T-helper 2 cell treated with Interferon-gamma antibody and Interleukin-4, amounts not matched to agents 5 μg/mL and 100 μg/mL, for 36 hours (primary cell): ENCODE measurements at regions not wholly inside any gene's neighbourhood (a gene's known extent, or its start where the extent isn't known, plus 50 kb on each side); places are given as distances from the start of the nearest gene placed in this dataset.
"Not testable (repeated sequence)": the region's sequence is repeated elsewhere in the genome, so short reads cannot be mapped to it uniquely, and the experiment has no call there.

Experiments used
- DNase-seq: peaks from one replicate; pipeline ENCODE4 v3.0.0; 2021; ENCODE audit warnings: low spot score
- H3K27ac Mint-ChIP-seq: one replicate; pipeline ENCODE4 v1.8.0; 2021; ENCODE audit warnings: mild to moderate bottlenecking, mixed read lengths
- H3K27me3 Mint-ChIP-seq: one replicate; pipeline ENCODE4 v1.8.0; 2021; ENCODE audit warnings: low read depth, mixed read lengths
- H3K36me3 Mint-ChIP-seq: one replicate; pipeline ENCODE4 v1.8.0; 2021; ENCODE audit warnings: low read depth, mixed read lengths
- H3K4me1 Mint-ChIP-seq: one replicate; pipeline ENCODE4 v1.8.0; 2021; ENCODE audit warnings: low read depth, mixed read lengths
- H3K4me3 Mint-ChIP-seq: one replicate; pipeline ENCODE4 v1.8.0; 2022; ENCODE audit warnings: mild to moderate bottlenecking, moderate library complexity, mixed read lengths
- H3K9me3 Mint-ChIP-seq: one replicate; pipeline ENCODE4 v1.8.0; 2021; ENCODE audit warnings: mixed read lengths

- Mint-ChIP-seq H3K9me3 (peaks cover 5% of the 10 kb centered on the region), H3K27me3 (no peaks in the 10 kb centered on the region), H3K27ac (no peak overlapping the region), H3K36me3 (no peaks in the 10 kb centered on the region), H3K4me3 (no peak overlapping the region), H3K4me1 (no peaks in the 10 kb centered on the region)
- DNase-seq, result no peak
Measured at GRCh38 chr13:91053318-91054065, 294.0 kb upstream of the MIR17HG start.

GRCh38 chr13:91054902-91055301 lies 292.6 kb upstream of the MIR17HG start:
- Mint-ChIP-seq H3K4me1 (no peaks in the 10 kb centered on the region), H3K4me3 (no peak overlapping the region), H3K36me3 (no peaks in the 10 kb centered on the region), H3K27ac (no peak overlapping the region), H3K9me3 (peaks cover 8% of the 10 kb centered on the region), H3K27me3 (no peaks in the 10 kb centered on the region)
- DNase-seq, result no peak

DNA sequence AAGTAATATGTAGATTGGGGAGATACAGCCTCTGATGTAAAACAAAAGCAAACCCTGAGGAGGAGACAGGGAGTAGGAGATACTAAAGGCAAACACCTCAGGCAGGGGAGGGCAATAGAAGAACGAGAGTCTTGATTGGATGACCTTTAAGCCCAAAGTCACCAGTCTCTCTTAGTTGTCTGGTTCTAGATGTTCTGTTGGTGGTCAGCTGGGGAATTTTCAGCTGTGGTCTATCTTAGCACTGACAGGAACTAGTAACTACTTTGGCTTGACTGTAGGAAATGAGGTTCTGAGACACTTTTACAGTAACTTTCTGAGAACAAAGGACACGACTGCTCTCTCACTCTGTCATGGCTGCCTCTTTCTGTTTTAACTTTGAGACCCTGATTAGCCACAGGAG lies 290.7 kb upstream of the MIR17HG start:
- Mint-ChIP-seq H3K4me1 (no peaks in the 10 kb centered on the region), H3K27me3 (no peaks in the 10 kb centered on the region), H3K27ac (no peak overlapping the region), H3K4me3 (no peak overlapping the region), H3K9me3 (peaks cover 4% of the 10 kb centered on the region), H3K36me3 (no peaks in the 10 kb centered on the region)
- no peak for DNase-seq

DNA sequence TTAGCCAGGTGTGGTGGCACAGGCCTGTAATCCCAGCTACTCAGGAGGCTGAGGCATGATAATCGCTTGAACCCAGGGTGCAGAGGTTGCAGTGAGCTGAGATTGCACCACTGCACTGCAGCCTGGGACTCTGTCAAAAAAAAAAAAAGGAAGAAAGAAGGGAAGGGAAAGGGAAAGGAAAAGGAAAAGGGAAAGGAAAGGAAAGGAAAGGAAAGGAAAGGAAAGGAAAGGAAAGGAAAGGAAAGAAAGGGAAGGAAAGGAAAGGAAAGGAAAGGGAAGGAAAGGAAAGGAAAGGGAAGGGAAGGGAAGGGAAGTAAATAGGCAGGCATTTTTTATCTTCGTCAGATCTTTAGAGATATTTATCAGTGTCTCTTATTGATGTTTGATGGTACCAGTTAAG lies 290.0 kb upstream of the MIR17HG start:
- DNase-seq, H3K27ac Mint-ChIP-seq, H3K4me3 Mint-ChIP-seq, H3K36me3 Mint-ChIP-seq, H3K27me3 Mint-ChIP-seq, H3K9me3 Mint-ChIP-seq, H3K4me1 Mint-ChIP-seq: not testable (repeated sequence)

DNA sequence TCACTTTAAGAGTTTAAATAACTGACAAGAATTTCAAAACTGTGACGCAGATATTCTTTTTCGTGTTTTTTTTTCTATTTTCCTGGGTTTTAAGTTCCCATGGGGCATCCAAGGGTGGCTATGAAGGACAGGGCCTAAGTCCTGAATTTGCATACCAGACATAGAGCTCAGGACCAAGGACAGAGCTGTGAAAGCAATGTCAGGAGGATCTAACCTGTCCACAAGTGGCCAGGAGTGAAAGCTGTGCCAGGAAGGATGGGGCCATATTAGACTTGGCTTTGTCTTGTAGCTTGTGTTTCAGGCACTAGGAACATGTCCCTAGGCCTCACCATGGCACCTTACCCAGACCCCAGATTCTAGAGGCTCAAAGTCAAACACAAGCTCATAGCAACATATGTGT lies 289.4 kb upstream of the MIR17HG start:
- Mint-ChIP-seq H3K4me3 (no peak overlapping the region), H3K36me3 (no peaks in the 10 kb centered on the region), H3K4me1 (no peaks in the 10 kb centered on the region), H3K9me3 (peaks cover 4% of the 10 kb centered on the region), H3K27ac (no peak overlapping the region), H3K27me3 (no peaks in the 10 kb centered on the region)
- DNase-seq, result no peak

- Mint-ChIP-seq H3K4me3 (no peak overlapping the region), H3K36me3 (no peaks in the 10 kb centered on the region), H3K9me3 (peaks cover 4% of the 10 kb centered on the region), H3K27me3 (no peaks in the 10 kb centered on the region), H3K4me1 (no peaks in the 10 kb centered on the region), H3K27ac (no peak overlapping the region)
- DNase-seq, result no peak
Measured at GRCh38 chr13:91058919-91059318, 288.6 kb upstream of the MIR17HG start.

DNA sequence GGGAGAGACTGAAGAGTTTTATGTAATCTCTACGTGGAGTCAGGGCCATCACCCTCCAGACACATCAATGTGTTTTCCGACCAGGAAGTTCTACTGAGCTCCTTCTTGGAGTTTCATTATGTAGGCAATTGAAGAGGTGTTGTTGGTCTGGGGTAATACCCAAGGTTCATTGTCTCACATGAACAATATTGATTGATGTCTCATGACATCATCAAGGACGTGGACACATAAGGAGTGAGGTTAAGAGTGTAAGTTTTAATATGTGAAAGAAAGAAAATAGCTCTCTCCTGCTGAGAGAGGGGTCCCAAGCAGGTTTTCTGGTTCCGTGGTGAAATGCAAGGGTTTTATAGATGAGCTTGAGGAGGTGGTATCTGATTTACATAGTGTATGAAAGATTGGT lies 280.7 kb upstream of the MIR17HG start:
- no peaks in the 10 kb centered on the region for H3K36me3 Mint-ChIP-seq
- no peaks in the 10 kb centered on the region for H3K4me1 Mint-ChIP-seq
- H3K9me3 Mint-ChIP-seq, result no peaks in the 10 kb centered on the region
- DNase-seq, result no peak
- H3K27me3 Mint-ChIP-seq, result no peaks in the 10 kb centered on the region
- H3K4me3 Mint-ChIP-seq, result no peak overlapping the region
- H3K27ac Mint-ChIP-seq, result no peak overlapping the region

- no peaks in the 10 kb centered on the region for H3K36me3 Mint-ChIP-seq
- no peak overlapping the region for H3K4me3 Mint-ChIP-seq
- H3K27ac Mint-ChIP-seq, result no peak overlapping the region
- DNase-seq, result no peak
- no peaks in the 10 kb centered on the region for H3K9me3 Mint-ChIP-seq
- no peaks in the 10 kb centered on the region for H3K4me1 Mint-ChIP-seq
- H3K27me3 Mint-ChIP-seq, result no peaks in the 10 kb centered on the region
Measured at GRCh38 chr13:91072486-91072885, 275.0 kb upstream of the MIR17HG start.

DNA sequence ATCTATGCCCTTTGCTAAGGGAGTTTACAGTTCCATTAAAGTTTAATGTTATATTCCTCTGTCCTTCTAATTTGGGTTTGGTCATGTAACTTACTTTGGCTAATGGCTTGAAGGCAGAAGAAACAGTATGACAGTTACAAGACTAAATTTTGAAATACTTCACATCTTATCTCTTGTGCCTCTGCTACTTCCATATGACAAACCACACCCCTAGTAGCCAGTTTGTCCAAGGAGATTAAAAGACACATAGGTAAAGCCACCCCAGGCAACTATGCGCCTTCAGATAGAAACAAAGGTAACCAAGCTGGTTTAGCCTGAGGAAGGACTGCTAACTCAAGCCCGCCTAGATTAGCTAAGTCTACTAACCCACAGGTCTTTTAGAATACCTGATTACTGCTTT lies 273.4 kb upstream of the MIR17HG start:
- DNase-seq, result no peak
- Mint-ChIP-seq H3K27me3 (no peaks in the 10 kb centered on the region), H3K36me3 (no peaks in the 10 kb centered on the region), H3K4me1 (no peaks in the 10 kb centered on the region), H3K4me3 (no peak overlapping the region), H3K9me3 (no peaks in the 10 kb centered on the region), H3K27ac (no peak overlapping the region)

- no peak overlapping the region for H3K4me3 Mint-ChIP-seq
- no peaks in the 10 kb centered on the region for H3K9me3 Mint-ChIP-seq
- H3K27ac Mint-ChIP-seq, result no peak overlapping the region
- H3K36me3 Mint-ChIP-seq, result no peaks in the 10 kb centered on the region
- H3K4me1 Mint-ChIP-seq, result no peaks in the 10 kb centered on the region
- DNase-seq, result no peak
- H3K27me3 Mint-ChIP-seq, result no peaks in the 10 kb centered on the region
Measured at GRCh38 chr13:91076830-91077229, 270.7 kb upstream of the MIR17HG start.

- H3K27ac Mint-ChIP-seq, result no peak overlapping the region
- no peaks in the 10 kb centered on the region for H3K27me3 Mint-ChIP-seq
- no peaks in the 10 kb centered on the region for H3K36me3 Mint-ChIP-seq
- no peaks in the 10 kb centered on the region for H3K4me1 Mint-ChIP-seq
- no peak for DNase-seq
- no peak overlapping the region for H3K4me3 Mint-ChIP-seq
- no peaks in the 10 kb centered on the region for H3K9me3 Mint-ChIP-seq
Measured at GRCh38 chr13:91078093-91078679, 269.3 kb upstream of the MIR17HG start.

- H3K36me3 Mint-ChIP-seq, result no peaks in the 10 kb centered on the region
Measured at GRCh38 chr13:91079176-91079575, 268.3 kb upstream of the MIR17HG start.

GRCh38 chr13:91085127-91085526 lies 262.4 kb upstream of the MIR17HG start:
- Mint-ChIP-seq H3K4me3 (no peak overlapping the region), H3K36me3 (no peaks in the 10 kb centered on the region), H3K27ac (no peak overlapping the region), H3K9me3 (no peaks in the 10 kb centered on the region), H3K27me3 (no peaks in the 10 kb centered on the region), H3K4me1 (no peaks in the 10 kb centered on the region)
- DNase-seq, result no peak

More at GRCh38 chr13:91079176-91079575, 268.3 kb upstream of the MIR17HG start:
- no peaks in the 10 kb centered on the region for H3K27me3 Mint-ChIP-seq
- no peak overlapping the region for H3K4me3 Mint-ChIP-seq
- no peak for DNase-seq
- H3K27ac Mint-ChIP-seq, result no peak overlapping the region
- no peaks in the 10 kb centered on the region for H3K9me3 Mint-ChIP-seq
- no peaks in the 10 kb centered on the region for H3K4me1 Mint-ChIP-seq

DNA sequence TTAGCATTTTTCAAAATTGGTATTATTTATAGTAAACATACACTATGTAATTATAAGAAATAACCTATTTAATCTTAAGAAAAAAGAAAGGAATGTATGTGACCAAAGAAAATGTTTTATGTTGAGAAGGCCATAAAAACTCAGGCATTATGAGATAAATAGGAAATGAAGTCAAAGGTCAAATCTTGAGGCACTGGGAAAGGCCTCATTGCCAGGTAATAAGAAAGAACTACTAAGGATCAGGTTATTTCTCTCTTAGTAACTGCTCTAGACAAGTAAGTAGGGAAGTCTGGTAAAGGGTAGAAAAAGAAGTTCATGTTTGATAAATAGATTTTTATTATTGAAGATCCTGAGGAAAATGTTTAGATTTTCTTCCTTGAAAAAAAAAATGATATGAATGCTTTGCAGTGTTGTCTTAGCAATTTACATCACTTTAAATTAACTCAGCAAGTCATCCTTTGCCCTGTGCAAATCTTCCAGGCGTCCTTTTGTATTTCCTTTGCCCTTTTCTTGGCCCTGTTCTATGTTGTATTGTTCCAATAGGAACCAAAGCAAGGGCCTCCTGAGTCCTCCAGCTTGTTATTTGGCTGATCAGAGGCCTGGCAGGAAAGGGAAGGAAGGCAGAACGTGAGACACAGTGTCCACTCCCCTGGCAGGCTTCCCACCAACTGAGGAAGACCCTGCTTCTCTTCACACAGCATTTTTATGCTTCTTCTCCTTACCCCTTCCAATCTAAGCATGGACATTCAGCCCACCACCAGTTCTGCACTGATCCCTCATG lies 260.4 kb upstream of the MIR17HG start:
- Mint-ChIP-seq H3K27me3 (no peaks in the 10 kb centered on the region), H3K9me3 (no peaks in the 10 kb centered on the region), H3K4me1 (no peaks in the 10 kb centered on the region), H3K27ac (no peak overlapping the region), H3K4me3 (no peak overlapping the region), H3K36me3 (no peaks in the 10 kb centered on the region)
- DNase-seq, result no peak
